SKM-1 treated with dmso at 0.1 percent for 144 hours (cell line): ENCODE measurements at regions not wholly inside any gene's neighbourhood (a gene's known extent, or its start where the extent isn't known, plus 50 kb on each side); places are given as distances from the start of the nearest gene placed in this dataset.
A peak's percentile ranks its signal among the peaks of the same experiment; 100 is the strongest.

Experiments
- DNase-seq: peaks from one replicate; lab custom pipeline; 2025; ENCODE audit not compliant: unreplicated experiment; lab: John Stamatoyannopoulos, UW

- no peak for DNase-seq
These were observed 556.3 kb upstream of the TBL1XR1 start for GRCh38 chr3:177753451-177754155.

GRCh38 chr3:177754508-177754921, 557.2 kb upstream of the TBL1XR1 start:
- DNase-seq = no peak

GRCh38 chr3:177758126-177758525, 560.8 kb upstream of the TBL1XR1 start:
- no peak for DNase-seq

- no peak for DNase-seq
These were observed 563.5 kb upstream of the TBL1XR1 start for GRCh38 chr3:177760803-177761202.

GRCh38 chr3:177764377-177764912, 567.2 kb upstream of the TBL1XR1 start:
- DNase-seq = no peak

- no peak for DNase-seq
These were observed 567.7 kb upstream of the TBL1XR1 start for GRCh38 chr3:177764933-177765332.

- DNase-seq = no peak
These were observed 573.3 kb upstream of the TBL1XR1 start for GRCh38 chr3:177770383-177771230.

- DNase-seq = no peak
These were observed 574.5 kb upstream of the TBL1XR1 start for GRCh38 chr3:177771780-177772179.

- no peak for DNase-seq
These were observed 575.8 kb upstream of the TBL1XR1 start for GRCh38 chr3:177772908-177773557.

- no peak for DNase-seq
These were observed 576.4 kb upstream of the TBL1XR1 start for GRCh38 chr3:177773717-177774116.

- no peak for DNase-seq
These were observed 579.4 kb upstream of the TBL1XR1 start for GRCh38 chr3:177776661-177777101.

GRCh38 chr3:177777699-177778098, 580.4 kb upstream of the TBL1XR1 start:
- peak; percentile 76 for DNase-seq

- no peak for DNase-seq
These were observed 581.4 kb upstream of the TBL1XR1 start for GRCh38 chr3:177778633-177779032.

GRCh38 chr3:177781686-177782161, 584.4 kb upstream of the TBL1XR1 start:
- peak; percentile 22 for DNase-seq

GRCh38 chr3:177783338-177783737, 586.1 kb upstream of the TBL1XR1 start:
- no peak for DNase-seq

- no peak for DNase-seq
These were observed 586.5 kb upstream of the TBL1XR1 start for GRCh38 chr3:177783767-177784166.

- DNase-seq = no peak
These were observed 590.2 kb upstream of the TBL1XR1 start for GRCh38 chr3:177787279-177788041.

- DNase-seq = no peak
These were observed 592.2 kb upstream of the TBL1XR1 start for GRCh38 chr3:177789500-177789899.

- no peak for DNase-seq
These were observed 595.2 kb upstream of the TBL1XR1 start for GRCh38 chr3:177792311-177793030.

- no peak for DNase-seq
These were observed 596.2 kb upstream of the TBL1XR1 start for GRCh38 chr3:177793451-177793850.
